ENCODE measurements at regions not wholly inside any gene's neighbourhood (a gene's known extent, or its start where the extent isn't known, plus 50 kb on each side); places are given as distances from the start of the nearest gene placed in this dataset.

GRCh38 chrX:40415675-40416074, 165.1 kb upstream of the ATP6AP2 start:
- POLR2A ChIA-PET, result no interaction called here
- CTCF ChIA-PET, result no interaction called here
- TF ChIP-seq CTCF (IDR thresholded peaks at IDR 0.05; ENCODE audit: insufficient read depth, low read depth, low read length), result no peak

DNA sequence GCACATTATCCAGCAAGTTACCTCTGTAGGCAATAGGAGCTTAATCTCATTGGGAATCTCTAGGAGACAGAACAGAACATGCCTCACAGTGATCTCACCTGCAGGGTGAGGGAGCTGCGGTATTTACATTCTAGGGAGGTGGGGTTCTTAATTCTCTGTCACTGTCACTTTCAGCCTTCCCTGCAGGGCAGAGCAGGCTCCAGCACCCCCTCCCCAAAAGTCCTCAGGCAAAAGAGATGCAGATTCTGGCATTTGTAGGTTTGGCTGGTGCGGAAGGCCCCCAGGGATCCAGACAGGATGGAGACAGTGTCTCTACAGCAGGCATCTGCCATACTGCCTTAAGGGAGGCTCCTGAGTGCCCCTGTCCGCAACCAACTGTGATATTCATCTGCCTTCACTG, 166.4 kb upstream of the ATP6AP2 start:
- POLR2A ChIA-PET, result no interaction called here
- Histone ChIP-seq H3K36me3 (ENCODE audit: control insufficient read depth, insufficient read depth, low read length) (no peaks in the 10 kb centered on the region), H3K4me3 (ENCODE audit: low read depth, low read length) (no peak overlapping the region), H3K27me3 (ENCODE audit: control insufficient read depth, insufficient read depth, low read length) (no peaks in the 10 kb centered on the region)
- no peak for TF ChIP-seq CTCF (IDR thresholded peaks at IDR 0.05; ENCODE audit: insufficient read depth, low read depth, low read length)
- no peak for DNase-seq (ENCODE audit: low read depth)
- CTCF ChIA-PET, result interaction anchor here (2.1 kb wide), 1 partner anchor 11 kb away, joined by 5 read pairs; no protein-coding TSS in a partner anchor

More at GRCh38 chrX:40415675-40416074, 165.1 kb upstream of the ATP6AP2 start:
- H3K27me3 ChIP-seq (ENCODE audit: control insufficient read depth, insufficient read depth, low read length), result no peaks in the 10 kb centered on the region
- no peak overlapping the region for H3K4me3 ChIP-seq (ENCODE audit: low read depth, low read length)
- H3K36me3 ChIP-seq (ENCODE audit: control insufficient read depth, insufficient read depth, low read length), result no peaks in the 10 kb centered on the region
- DNase-seq (ENCODE audit: low read depth), result no peak

GRCh38 chrX:40411340-40412111, 169.2 kb upstream of the ATP6AP2 start:
- H3K36me3 ChIP-seq (ENCODE audit: control insufficient read depth, insufficient read depth, low read length), result no peaks in the 10 kb centered on the region
- ChIA-PET CTCF (interaction anchor here (1.0 kb wide), 1 partner anchor 9 kb away, joined by 3 read pairs; no protein-coding TSS in a partner anchor), POLR2A (no interaction called here)
- no peak for DNase-seq (ENCODE audit: low read depth)
- TF ChIP-seq CTCF (IDR thresholded peaks at IDR 0.05; ENCODE audit: insufficient read depth, low read depth, low read length), result no peak
- H3K27me3 ChIP-seq (ENCODE audit: control insufficient read depth, insufficient read depth, low read length), result no peaks in the 10 kb centered on the region
- no peak overlapping the region for H3K4me3 ChIP-seq (ENCODE audit: low read depth, low read length)

- no peak for TF ChIP-seq CTCF (IDR thresholded peaks at IDR 0.05; ENCODE audit: insufficient read depth, low read depth, low read length)
- H3K27me3 ChIP-seq (ENCODE audit: control insufficient read depth, insufficient read depth, low read length), result no peaks in the 10 kb centered on the region
- CTCF ChIA-PET, result interaction anchor here (1.0 kb wide), 1 partner anchor 9 kb away, joined by 3 read pairs; no protein-coding TSS in a partner anchor
- no peak for DNase-seq (ENCODE audit: low read depth)
- no peaks in the 10 kb centered on the region for H3K36me3 ChIP-seq (ENCODE audit: control insufficient read depth, insufficient read depth, low read length)
- POLR2A ChIA-PET, result no interaction called here
- H3K4me3 ChIP-seq (ENCODE audit: low read depth, low read length), result no peak overlapping the region
Measured at GRCh38 chrX:40410859-40411258, 169.9 kb upstream of the ATP6AP2 start.

GRCh38 chrX:40406330-40406859, 174.4 kb upstream of the ATP6AP2 start:
- POLR2A ChIA-PET, result no interaction called here
- TF ChIP-seq CTCF (IDR thresholded peaks at IDR 0.05; ENCODE audit: insufficient read depth, low read depth, low read length), result no peak

More at GRCh38 chrX:40406330-40406859, 174.4 kb upstream of the ATP6AP2 start:
- Histone ChIP-seq H3K27me3 (ENCODE audit: control insufficient read depth, insufficient read depth, low read length) (no peaks in the 10 kb centered on the region), H3K4me3 (ENCODE audit: low read depth, low read length) (no peak overlapping the region), H3K36me3 (ENCODE audit: control insufficient read depth, insufficient read depth, low read length) (no peaks in the 10 kb centered on the region)
- CTCF ChIA-PET, result no interaction called here
- DNase-seq (ENCODE audit: low read depth), result no peak

Measured in BJ (cell line).